Upper lobe of left lung (tissue), 4 donors: ENCODE measurements at regions not wholly inside any gene's neighbourhood (a gene's known extent, or its start where the extent isn't known, plus 50 kb on each side); places are given as distances from the start of the nearest gene placed in this dataset.

Experiments
- EP300 ChIP-seq, 4 donors: sonication (generic); formaldehyde crosslinking; IDR thresholded peaks; one replicate each; pipeline ENCODE4 v1.5.1; 2017; ENCODE audit warnings: antibody characterized with exemption in 4 of 4, control low read depth in 2 of 4
- POLR2AphosphoS5 ChIP-seq, 2 donors: sonication (generic); formaldehyde crosslinking; IDR thresholded peaks; one replicate each; pipeline ENCODE4 v1.5.1; 2017; ENCODE audit warnings: antibody characterized with exemption in 2 of 2
- TF ChIP-seq, protein P1 (sequence below), 6 experiments: fragments of 450-650 bp in 4 of 6; fragments of 200-600 bp in 2 of 6; sonication (generic) in 2 of 6; IDR thresholded peaks; one replicate each; pipeline ENCODE4 v1.5.1; 2016 to 2019; ENCODE audit warnings: antibody characterized with exemption in 6 of 6

GRCh38 chr1:188988589-188988988, 1489.1 kb downstream of the BRINP3 start:
- TF ChIP-seq, protein P1, sequence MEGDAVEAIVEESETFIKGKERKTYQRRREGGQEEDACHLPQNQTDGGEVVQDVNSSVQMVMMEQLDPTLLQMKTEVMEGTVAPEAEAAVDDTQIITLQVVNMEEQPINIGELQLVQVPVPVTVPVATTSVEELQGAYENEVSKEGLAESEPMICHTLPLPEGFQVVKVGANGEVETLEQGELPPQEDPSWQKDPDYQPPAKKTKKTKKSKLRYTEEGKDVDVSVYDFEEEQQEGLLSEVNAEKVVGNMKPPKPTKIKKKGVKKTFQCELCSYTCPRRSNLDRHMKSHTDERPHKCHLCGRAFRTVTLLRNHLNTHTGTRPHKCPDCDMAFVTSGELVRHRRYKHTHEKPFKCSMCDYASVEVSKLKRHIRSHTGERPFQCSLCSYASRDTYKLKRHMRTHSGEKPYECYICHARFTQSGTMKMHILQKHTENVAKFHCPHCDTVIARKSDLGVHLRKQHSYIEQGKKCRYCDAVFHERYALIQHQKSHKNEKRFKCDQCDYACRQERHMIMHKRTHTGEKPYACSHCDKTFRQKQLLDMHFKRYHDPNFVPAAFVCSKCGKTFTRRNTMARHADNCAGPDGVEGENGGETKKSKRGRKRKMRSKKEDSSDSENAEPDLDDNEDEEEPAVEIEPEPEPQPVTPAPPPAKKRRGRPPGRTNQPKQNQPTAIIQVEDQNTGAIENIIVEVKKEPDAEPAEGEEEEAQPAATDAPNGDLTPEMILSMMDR (IDR thresholded peaks at IDR 0.05) = no peak
- TF ChIP-seq POLR2AphosphoS5 (IDR thresholded peaks at IDR 0.05) = no peak
- TF ChIP-seq EP300 (IDR thresholded peaks at IDR 0.05) = no peak
